IPS-18a (cell line): ENCODE measurements at regions not wholly inside any gene's neighbourhood (a gene's known extent, or its start where the extent isn't known, plus 50 kb on each side); places are given as distances from the start of the nearest gene placed in this dataset.

ENCODE experiments used
- H3K27ac ChIP-seq: one replicate; pipeline ENCODE4 v1.5.1; 2013; ENCODE audit warnings: low read length
- H3K27me3 ChIP-seq: one replicate; pipeline ENCODE4 v1.6.1; 2013; ENCODE audit warnings: mild to moderate bottlenecking, low read length; ENCODE audit not compliant: control insufficient read depth, insufficient read depth
- H3K36me3 ChIP-seq: one replicate; pipeline ENCODE4 v1.6.1; 2013; ENCODE audit warnings: low read depth, low read length; ENCODE audit not compliant: control insufficient read depth
- H3K4me1 ChIP-seq: one replicate; pipeline ENCODE4 v1.6.1; 2013; ENCODE audit warnings: low read depth, low read length; ENCODE audit not compliant: control insufficient read depth
- H3K4me3 ChIP-seq: one replicate; pipeline ENCODE4 v1.5.1; 2013; ENCODE audit warnings: low read length
- H3K9ac ChIP-seq: one replicate; pipeline ENCODE4 v1.6.1; 2013; ENCODE audit warnings: mild to moderate bottlenecking, low read length, moderate library complexity
- H3K9me3 ChIP-seq: one replicate; pipeline ENCODE4 v1.6.1; 2013; ENCODE audit warnings: low read depth, low read length; ENCODE audit not compliant: control insufficient read depth

GRCh38 chr5:24385070-24385469, 259.7 kb downstream of the CDH10 start:
- H3K27ac ChIP-seq, result no peak overlapping the region
- H3K27me3 ChIP-seq, result no peaks in the 10 kb centered on the region
- H3K9ac ChIP-seq, result no peak overlapping the region
- H3K36me3 ChIP-seq, result no peaks in the 10 kb centered on the region
- no peaks in the 10 kb centered on the region for H3K9me3 ChIP-seq
- peaks cover 10% of the 10 kb centered on the region for H3K4me1 ChIP-seq
- no peak overlapping the region for H3K4me3 ChIP-seq

- H3K27me3 ChIP-seq, result no peaks in the 10 kb centered on the region
- no peak overlapping the region for H3K27ac ChIP-seq
- H3K36me3 ChIP-seq, result no peaks in the 10 kb centered on the region
- H3K4me1 ChIP-seq, result peaks cover 10% of the 10 kb centered on the region
- no peaks in the 10 kb centered on the region for H3K9me3 ChIP-seq
- H3K4me3 ChIP-seq, result no peak overlapping the region
- no peak overlapping the region for H3K9ac ChIP-seq
Measured at GRCh38 chr5:24385617-24386016, 259.2 kb downstream of the CDH10 start.

- H3K27ac ChIP-seq, result no peak overlapping the region
- no peak overlapping the region for H3K9ac ChIP-seq
- H3K4me3 ChIP-seq, result no peak overlapping the region
- no peaks in the 10 kb centered on the region for H3K9me3 ChIP-seq
- H3K36me3 ChIP-seq, result no peaks in the 10 kb centered on the region
- H3K27me3 ChIP-seq, result no peaks in the 10 kb centered on the region
- H3K4me1 ChIP-seq, result no peaks in the 10 kb centered on the region
Measured at GRCh38 chr5:24388448-24388847, 256.3 kb downstream of the CDH10 start.

- Histone ChIP-seq H3K27ac (no peak overlapping the region), H3K9me3 (no peaks in the 10 kb centered on the region), H3K36me3 (no peaks in the 10 kb centered on the region), H3K9ac (no peak overlapping the region), H3K4me1 (no peaks in the 10 kb centered on the region), H3K4me3 (no peak overlapping the region), H3K27me3 (no peaks in the 10 kb centered on the region)
Measured at GRCh38 chr5:24389968-24390367, 254.8 kb downstream of the CDH10 start.

GRCh38 chr5:24391816-24392215, 253.0 kb downstream of the CDH10 start:
- Histone ChIP-seq H3K9ac (no peak overlapping the region), H3K4me3 (no peak overlapping the region), H3K27ac (no peak overlapping the region), H3K27me3 (no peaks in the 10 kb centered on the region), H3K4me1 (no peaks in the 10 kb centered on the region), H3K36me3 (no peaks in the 10 kb centered on the region), H3K9me3 (no peaks in the 10 kb centered on the region)

- no peak overlapping the region for H3K4me3 ChIP-seq
- no peaks in the 10 kb centered on the region for H3K36me3 ChIP-seq
- no peak overlapping the region for H3K27ac ChIP-seq
- no peaks in the 10 kb centered on the region for H3K27me3 ChIP-seq
- no peaks in the 10 kb centered on the region for H3K4me1 ChIP-seq
- H3K9ac ChIP-seq, result no peak overlapping the region
- H3K9me3 ChIP-seq, result peaks cover 7% of the 10 kb centered on the region
Measured at GRCh38 chr5:24397601-24398000, 247.2 kb downstream of the CDH10 start.

- Histone ChIP-seq H3K4me1 (no peaks in the 10 kb centered on the region), H3K4me3 (no peak overlapping the region), H3K27me3 (no peaks in the 10 kb centered on the region), H3K36me3 (no peaks in the 10 kb centered on the region), H3K9me3 (peaks cover 7% of the 10 kb centered on the region), H3K27ac (no peak overlapping the region), H3K9ac (no peak overlapping the region)
Measured at GRCh38 chr5:24401773-24402172, 243.0 kb downstream of the CDH10 start.

GRCh38 chr5:24407466-24407865, 237.3 kb downstream of the CDH10 start:
- no peaks in the 10 kb centered on the region for H3K27me3 ChIP-seq
- no peak overlapping the region for H3K9ac ChIP-seq
- no peaks in the 10 kb centered on the region for H3K36me3 ChIP-seq
- no peak overlapping the region for H3K4me3 ChIP-seq
- no peaks in the 10 kb centered on the region for H3K9me3 ChIP-seq
- H3K27ac ChIP-seq, result no peak overlapping the region
- no peaks in the 10 kb centered on the region for H3K4me1 ChIP-seq

- H3K9ac ChIP-seq, result no peak overlapping the region
- no peaks in the 10 kb centered on the region for H3K4me1 ChIP-seq
- no peaks in the 10 kb centered on the region for H3K9me3 ChIP-seq
- no peaks in the 10 kb centered on the region for H3K27me3 ChIP-seq
- H3K36me3 ChIP-seq, result no peaks in the 10 kb centered on the region
- no peak overlapping the region for H3K4me3 ChIP-seq
- no peak overlapping the region for H3K27ac ChIP-seq
Measured at GRCh38 chr5:24428345-24428744, 216.4 kb downstream of the CDH10 start.

GRCh38 chr5:24433555-24433954, 211.2 kb downstream of the CDH10 start:
- no peak overlapping the region for H3K27ac ChIP-seq
- H3K4me1 ChIP-seq, result no peaks in the 10 kb centered on the region
- H3K4me3 ChIP-seq, result no peak overlapping the region
- no peaks in the 10 kb centered on the region for H3K36me3 ChIP-seq
- no peaks in the 10 kb centered on the region for H3K9me3 ChIP-seq
- no peak overlapping the region for H3K9ac ChIP-seq
- no peaks in the 10 kb centered on the region for H3K27me3 ChIP-seq
